GM12873 (cell line): ENCODE measurements at regions not wholly inside any gene's neighbourhood (a gene's known extent, or its start where the extent isn't known, plus 50 kb on each side); places are given as distances from the start of the nearest gene placed in this dataset.

ENCODE experiments used
- TF ChIP-seq, protein P1 (sequence below): IDR thresholded peaks from 2 replicates; pipeline ENCODE4 v1.5.1; 2012; ENCODE audit warnings: low read depth, mild to moderate bottlenecking, moderate library complexity, low read length, control low read depth; ENCODE audit not compliant: insufficient read depth; ENCODE audit errors: missing control alignments

DNA sequence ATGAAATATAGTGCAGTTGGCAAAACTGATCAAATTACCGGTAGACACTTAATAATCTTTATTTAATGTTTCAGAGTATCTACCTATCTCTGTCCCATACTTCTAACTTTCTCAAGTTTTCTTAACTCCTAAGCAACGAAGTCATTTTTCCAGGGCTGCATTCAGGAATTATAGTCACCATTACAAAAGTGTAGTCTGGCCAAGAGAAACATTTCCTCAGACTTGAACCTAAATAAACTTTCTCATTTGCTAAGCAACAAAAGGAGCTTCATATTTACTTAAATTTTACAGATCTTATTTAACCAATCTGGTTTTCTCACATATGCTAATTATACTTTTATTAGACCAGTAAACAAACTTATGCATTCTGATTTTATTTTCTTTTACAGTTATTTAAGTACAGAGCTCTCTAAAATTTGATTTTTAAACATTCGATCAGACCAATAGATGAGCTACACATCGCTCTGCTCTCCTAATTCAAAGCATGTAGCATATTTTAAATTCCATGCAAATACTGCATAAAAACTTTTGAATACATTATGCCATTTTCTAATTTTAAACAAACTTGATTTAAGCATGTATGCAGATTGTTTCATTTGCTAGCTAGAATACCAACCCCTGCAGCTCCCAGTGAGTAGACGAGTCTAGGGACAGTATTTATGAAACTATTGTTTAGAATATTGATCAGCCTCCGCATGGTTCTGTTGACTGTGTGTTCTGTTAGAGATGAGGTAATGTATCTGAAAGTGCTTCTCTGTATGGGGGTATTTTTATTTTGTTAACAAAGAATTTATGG is 201.4 kb downstream of the CHRM3 start:
- TF ChIP-seq, protein P1, sequence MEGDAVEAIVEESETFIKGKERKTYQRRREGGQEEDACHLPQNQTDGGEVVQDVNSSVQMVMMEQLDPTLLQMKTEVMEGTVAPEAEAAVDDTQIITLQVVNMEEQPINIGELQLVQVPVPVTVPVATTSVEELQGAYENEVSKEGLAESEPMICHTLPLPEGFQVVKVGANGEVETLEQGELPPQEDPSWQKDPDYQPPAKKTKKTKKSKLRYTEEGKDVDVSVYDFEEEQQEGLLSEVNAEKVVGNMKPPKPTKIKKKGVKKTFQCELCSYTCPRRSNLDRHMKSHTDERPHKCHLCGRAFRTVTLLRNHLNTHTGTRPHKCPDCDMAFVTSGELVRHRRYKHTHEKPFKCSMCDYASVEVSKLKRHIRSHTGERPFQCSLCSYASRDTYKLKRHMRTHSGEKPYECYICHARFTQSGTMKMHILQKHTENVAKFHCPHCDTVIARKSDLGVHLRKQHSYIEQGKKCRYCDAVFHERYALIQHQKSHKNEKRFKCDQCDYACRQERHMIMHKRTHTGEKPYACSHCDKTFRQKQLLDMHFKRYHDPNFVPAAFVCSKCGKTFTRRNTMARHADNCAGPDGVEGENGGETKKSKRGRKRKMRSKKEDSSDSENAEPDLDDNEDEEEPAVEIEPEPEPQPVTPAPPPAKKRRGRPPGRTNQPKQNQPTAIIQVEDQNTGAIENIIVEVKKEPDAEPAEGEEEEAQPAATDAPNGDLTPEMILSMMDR: no peak

DNA sequence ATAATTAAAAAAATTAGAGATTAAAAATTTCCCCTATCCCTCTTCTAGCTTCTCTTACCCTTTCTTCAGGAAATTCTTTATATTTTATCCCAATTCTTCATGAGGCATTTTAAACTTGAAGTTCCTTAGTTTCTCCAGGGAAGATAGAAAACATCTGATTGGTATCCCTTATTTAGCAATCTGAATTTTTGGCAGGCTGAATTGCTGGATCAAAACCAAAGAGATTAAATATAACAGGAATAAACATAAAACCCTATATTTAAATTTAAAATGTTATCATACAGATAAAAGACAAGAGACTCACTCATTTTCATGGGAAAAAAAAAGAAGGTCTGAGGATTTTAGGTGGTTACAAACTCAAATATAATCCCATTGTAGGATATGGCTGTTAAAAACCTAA is 204.2 kb downstream of the CHRM3 start:
- TF ChIP-seq, protein P1: no peak

DNA sequence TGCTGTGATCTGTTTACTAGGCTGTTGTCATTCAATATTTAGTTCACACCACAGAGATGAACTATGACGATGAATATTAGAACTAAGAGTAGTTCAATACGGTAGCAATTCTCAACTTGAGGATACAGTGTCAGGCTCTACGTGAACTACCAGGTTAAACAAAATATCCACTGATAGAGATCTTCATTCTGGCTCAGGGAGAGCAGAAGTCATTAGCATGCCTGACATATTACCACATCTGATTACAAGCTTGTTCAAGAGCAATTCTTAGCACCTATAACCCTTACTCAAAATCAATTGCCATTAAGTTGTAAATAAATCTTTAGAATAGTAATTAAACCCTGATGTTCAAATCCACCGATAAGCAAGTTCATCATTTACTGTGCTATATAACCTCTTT is 207.2 kb downstream of the CHRM3 start:
- TF ChIP-seq, protein P1: no peak

- TF ChIP-seq, protein P1: no peak
Observed at GRCh38 chr1:239600588-239600987, 214.2 kb downstream of the CHRM3 start.

GRCh38 chr1:239601108-239601507 is 214.7 kb downstream of the CHRM3 start:
- TF ChIP-seq, protein P1: no peak

DNA sequence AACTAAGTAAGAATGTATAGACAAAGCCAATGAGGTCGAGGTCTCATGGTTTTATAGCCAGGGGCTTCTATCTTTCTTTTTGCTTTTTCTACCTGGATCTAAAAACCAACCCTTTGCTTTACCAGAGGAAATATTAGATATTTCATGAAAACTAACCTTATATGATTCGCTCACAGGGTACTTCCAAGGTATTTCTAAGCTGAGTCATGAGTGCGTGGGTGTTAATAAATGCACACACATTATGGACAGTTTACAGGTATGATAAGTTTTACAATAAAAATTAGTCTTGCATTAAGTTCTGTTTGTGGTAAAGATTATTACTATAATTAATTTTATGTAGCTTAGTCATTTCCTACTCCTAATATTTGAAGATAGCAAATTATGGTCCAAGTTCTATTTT is 217.2 kb downstream of the CHRM3 start:
- TF ChIP-seq, protein P1: no peak

- TF ChIP-seq, protein P1: no peak
Observed at GRCh38 chr1:239606850-239607400, 220.6 kb downstream of the CHRM3 start.
